Nephron (organoid): ENCODE measurements at regions not wholly inside any gene's neighbourhood (a gene's known extent, or its start where the extent isn't known, plus 50 kb on each side); places are given as distances from the start of the nearest gene placed in this dataset.

Experiments used
- H3K27ac Mint-ChIP-seq, 3 experiments: 2 replicates each; pipeline ENCODE4 v1.8.0; 2020; ENCODE audit warnings: mixed read lengths in 3 of 3, mild to moderate bottlenecking in 2 of 3, moderate library complexity in 1 of 3
- H3K27me3 Mint-ChIP-seq: 2 replicates; pipeline ENCODE4 v1.8.0; 2021; ENCODE audit warnings: low read depth, mild to moderate bottlenecking, moderate library complexity, mixed read lengths
- H3K36me3 Mint-ChIP-seq: 2 replicates; pipeline ENCODE4 v1.8.0; 2020; ENCODE audit warnings: low read depth, mixed read lengths
- H3K4me1 Mint-ChIP-seq: 2 replicates; pipeline ENCODE4 v1.8.0; 2020; ENCODE audit warnings: mixed read lengths
- H3K4me3 Mint-ChIP-seq, 3 experiments: 2 replicates each; pipeline ENCODE4 v1.8.0; 2020; ENCODE audit warnings: mild to moderate bottlenecking in 3 of 3, mixed read lengths in 3 of 3, moderate library complexity in 2 of 3
- H3K9me3 Mint-ChIP-seq: 2 replicates; pipeline ENCODE4 v1.8.0; 2020; ENCODE audit warnings: mixed read lengths
- TF ChIP-seq, protein P1 (sequence below), 3 experiments: fragments of 200-600 bp; sonication (generic); IDR thresholded peaks; one replicate each; pipeline ENCODE4 v1.5.0; 2021; ENCODE audit warnings: antibody characterized with exemption in 3 of 3; ENCODE audit not compliant: unreplicated experiment in 3 of 3

GRCh38 chr15:93289941-93290617 is 201.1 kb upstream of the RGMA start:
- Mint-ChIP-seq H3K27me3 (no peaks in the 10 kb centered on the region), H3K27ac (peak overlapping the region in 1 of 3 experiments; percentile 35), H3K4me3 (no peak overlapping the region), H3K4me1 (peaks cover 14% of the 10 kb centered on the region), H3K9me3 (no peaks in the 10 kb centered on the region), H3K36me3 (no peaks in the 10 kb centered on the region)
- TF ChIP-seq, protein P1, sequence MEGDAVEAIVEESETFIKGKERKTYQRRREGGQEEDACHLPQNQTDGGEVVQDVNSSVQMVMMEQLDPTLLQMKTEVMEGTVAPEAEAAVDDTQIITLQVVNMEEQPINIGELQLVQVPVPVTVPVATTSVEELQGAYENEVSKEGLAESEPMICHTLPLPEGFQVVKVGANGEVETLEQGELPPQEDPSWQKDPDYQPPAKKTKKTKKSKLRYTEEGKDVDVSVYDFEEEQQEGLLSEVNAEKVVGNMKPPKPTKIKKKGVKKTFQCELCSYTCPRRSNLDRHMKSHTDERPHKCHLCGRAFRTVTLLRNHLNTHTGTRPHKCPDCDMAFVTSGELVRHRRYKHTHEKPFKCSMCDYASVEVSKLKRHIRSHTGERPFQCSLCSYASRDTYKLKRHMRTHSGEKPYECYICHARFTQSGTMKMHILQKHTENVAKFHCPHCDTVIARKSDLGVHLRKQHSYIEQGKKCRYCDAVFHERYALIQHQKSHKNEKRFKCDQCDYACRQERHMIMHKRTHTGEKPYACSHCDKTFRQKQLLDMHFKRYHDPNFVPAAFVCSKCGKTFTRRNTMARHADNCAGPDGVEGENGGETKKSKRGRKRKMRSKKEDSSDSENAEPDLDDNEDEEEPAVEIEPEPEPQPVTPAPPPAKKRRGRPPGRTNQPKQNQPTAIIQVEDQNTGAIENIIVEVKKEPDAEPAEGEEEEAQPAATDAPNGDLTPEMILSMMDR (IDR thresholded peaks at IDR 0.05; ENCODE audit: unreplicated experiment in 3 of 3): no peak

GRCh38 chr15:93288728-93289294 is 199.8 kb upstream of the RGMA start:
- Mint-ChIP-seq H3K27ac (peak overlapping the region in 2 of 3 experiments; percentile 68 to 76), H3K9me3 (no peaks in the 10 kb centered on the region), H3K36me3 (no peaks in the 10 kb centered on the region), H3K4me1 (peaks cover 22% of the 10 kb centered on the region), H3K27me3 (peaks cover 2% of the 10 kb centered on the region), H3K4me3 (no peak overlapping the region)
- TF ChIP-seq, protein P1 (IDR thresholded peaks at IDR 0.05; ENCODE audit: unreplicated experiment in 3 of 3): no peak

DNA sequence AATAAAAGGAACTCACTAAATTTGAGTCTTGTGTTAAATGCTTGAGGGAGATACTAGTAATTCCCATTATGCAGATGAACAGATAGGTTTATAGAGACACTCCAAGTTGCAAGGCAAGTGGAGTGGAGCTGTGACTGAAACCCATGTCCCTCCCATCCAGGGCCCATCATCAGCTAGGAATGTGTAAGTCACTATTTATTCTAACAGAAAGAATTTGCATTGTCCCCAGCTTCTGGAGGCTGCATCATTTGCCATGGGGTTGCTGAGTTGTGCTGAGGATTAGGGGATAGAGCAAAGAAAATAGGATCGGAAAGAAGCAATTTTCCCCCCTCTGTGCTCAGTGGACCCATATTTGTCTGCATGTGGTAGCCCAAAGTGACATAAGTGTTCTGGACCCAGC is 197.4 kb upstream of the RGMA start:
- Mint-ChIP-seq H3K36me3 (no peaks in the 10 kb centered on the region), H3K27ac (no peak overlapping the region), H3K4me3 (no peak overlapping the region), H3K4me1 (peaks cover 35% of the 10 kb centered on the region), H3K27me3 (peaks cover 4% of the 10 kb centered on the region), H3K9me3 (no peaks in the 10 kb centered on the region)
- TF ChIP-seq, protein P1 (IDR thresholded peaks at IDR 0.05; ENCODE audit: unreplicated experiment in 3 of 3): no peak

DNA sequence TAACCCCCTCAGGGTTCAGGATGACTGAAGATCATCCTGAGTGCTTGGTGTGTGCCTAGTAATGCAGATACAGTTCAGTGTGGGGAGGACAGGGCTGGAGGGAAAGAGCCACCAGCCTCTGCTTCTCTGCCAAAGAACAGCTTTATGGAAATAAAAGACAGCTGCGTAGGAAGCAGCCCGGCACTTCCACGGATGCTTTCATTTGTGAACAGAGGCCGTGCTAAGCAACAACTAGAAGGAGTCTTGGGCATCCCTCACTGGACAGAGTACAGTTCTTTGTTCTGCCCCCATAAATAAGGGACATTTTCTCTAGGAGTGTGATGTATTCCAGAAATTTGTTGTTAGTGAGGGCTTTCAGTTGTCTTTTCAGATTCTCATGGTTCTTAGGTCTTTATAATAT is 194.8 kb upstream of the RGMA start:
- Mint-ChIP-seq H3K27ac (peak overlapping the region in 2 of 3 experiments; percentile 33 to 72), H3K36me3 (no peaks in the 10 kb centered on the region), H3K27me3 (peaks cover 4% of the 10 kb centered on the region), H3K4me3 (no peak overlapping the region), H3K9me3 (no peaks in the 10 kb centered on the region), H3K4me1 (peaks cover 44% of the 10 kb centered on the region)
- TF ChIP-seq, protein P1 (IDR thresholded peaks at IDR 0.05; ENCODE audit: unreplicated experiment in 3 of 3): no peak

DNA sequence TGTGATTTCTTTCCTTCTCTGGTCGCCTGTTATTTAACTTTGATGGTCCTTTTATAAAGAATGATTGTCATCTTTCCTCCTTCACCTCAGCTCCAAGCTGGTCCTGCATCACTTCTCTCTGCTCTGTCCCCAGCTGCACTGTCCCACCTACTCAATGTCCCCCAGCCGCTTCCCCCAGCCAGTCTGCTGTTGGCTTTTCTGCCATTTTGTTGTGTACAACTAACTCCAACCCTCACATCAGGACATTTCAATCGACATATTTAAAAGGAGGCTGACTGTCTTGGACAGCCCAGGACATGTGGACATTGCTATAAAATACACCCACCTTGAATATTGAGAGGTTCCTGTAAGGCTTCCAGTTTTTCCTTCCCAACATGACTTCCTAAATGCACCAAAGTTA is 193.8 kb upstream of the RGMA start:
- TF ChIP-seq, protein P1 (IDR thresholded peaks at IDR 0.05; ENCODE audit: unreplicated experiment in 3 of 3): no peak
- Mint-ChIP-seq H3K4me3 (no peak overlapping the region), H3K27me3 (peaks cover 8% of the 10 kb centered on the region), H3K4me1 (peaks cover 36% of the 10 kb centered on the region), H3K27ac (peak overlapping the region in 1 of 3 experiments; percentile 18), H3K9me3 (no peaks in the 10 kb centered on the region), H3K36me3 (no peaks in the 10 kb centered on the region)

GRCh38 chr15:93278783-93279182 is 189.8 kb upstream of the RGMA start:
- H3K27ac Mint-ChIP-seq: no peak overlapping the region
- H3K9me3 Mint-ChIP-seq: no peaks in the 10 kb centered on the region
- TF ChIP-seq, protein P1 (IDR thresholded peaks at IDR 0.05; ENCODE audit: unreplicated experiment in 3 of 3): no peak
- H3K36me3 Mint-ChIP-seq: no peaks in the 10 kb centered on the region
- peaks cover 46% of the 10 kb centered on the region for H3K4me1 Mint-ChIP-seq
- peaks cover 6% of the 10 kb centered on the region for H3K27me3 Mint-ChIP-seq
- no peak overlapping the region for H3K4me3 Mint-ChIP-seq
